ENCODE measurements at regions not wholly inside any gene's neighbourhood (a gene's known extent, or its start where the extent isn't known, plus 50 kb on each side); places are given as distances from the start of the nearest gene placed in this dataset.

- H3K4me3 Mint-ChIP-seq (ENCODE audit: low read depth) = no peak overlapping the region
- no peaks in the 10 kb centered on the region for H3K4me1 Mint-ChIP-seq (ENCODE audit: low read depth)
- H3K36me3 Mint-ChIP-seq (ENCODE audit: low read depth) = no peaks in the 10 kb centered on the region
- H3K27ac Mint-ChIP-seq = no peak overlapping the region
- no peaks in the 10 kb centered on the region for H3K27me3 Mint-ChIP-seq (ENCODE audit: low read depth)
- no peaks in the 10 kb centered on the region for H3K9me3 Mint-ChIP-seq
- DNase-seq (ENCODE audit: low spot score) = no peak
- intact Hi-C loops (cut with micrococcal nuclease) = no loop called here
Observed at GRCh38 chr4:180009316-180009715, 2233.9 kb upstream of the TENM3 start.

GRCh38 chr4:180028682-180029081 lies 2214.5 kb upstream of the TENM3 start:
- Mint-ChIP-seq H3K27me3 (ENCODE audit: low read depth) (no peaks in the 10 kb centered on the region), H3K9me3 (peaks cover 1% of the 10 kb centered on the region), H3K27ac (no peak overlapping the region), H3K4me3 (ENCODE audit: low read depth) (no peak overlapping the region), H3K36me3 (ENCODE audit: low read depth) (no peaks in the 10 kb centered on the region), H3K4me1 (ENCODE audit: low read depth) (no peaks in the 10 kb centered on the region)
- intact Hi-C loops (cut with micrococcal nuclease) = no loop called here
- no peak for DNase-seq (ENCODE audit: low spot score)

- intact Hi-C loops (cut with micrococcal nuclease) = no loop called here
- DNase-seq (ENCODE audit: low spot score) = no peak
- no peak overlapping the region for H3K27ac Mint-ChIP-seq
- no peak overlapping the region for H3K4me3 Mint-ChIP-seq (ENCODE audit: low read depth)
- no peaks in the 10 kb centered on the region for H3K36me3 Mint-ChIP-seq (ENCODE audit: low read depth)
- H3K9me3 Mint-ChIP-seq = peaks cover 5% of the 10 kb centered on the region
- no peaks in the 10 kb centered on the region for H3K27me3 Mint-ChIP-seq (ENCODE audit: low read depth)
- no peaks in the 10 kb centered on the region for H3K4me1 Mint-ChIP-seq (ENCODE audit: low read depth)
Observed at GRCh38 chr4:180031330-180031729, 2211.9 kb upstream of the TENM3 start.

GRCh38 chr4:180041576-180041975 lies 2201.6 kb upstream of the TENM3 start:
- Mint-ChIP-seq H3K27me3 (ENCODE audit: low read depth) (no peaks in the 10 kb centered on the region), H3K36me3 (ENCODE audit: low read depth) (no peaks in the 10 kb centered on the region), H3K4me3 (ENCODE audit: low read depth) (no peak overlapping the region), H3K27ac (no peak overlapping the region), H3K4me1 (ENCODE audit: low read depth) (no peaks in the 10 kb centered on the region), H3K9me3 (no peaks in the 10 kb centered on the region)
- no peak for DNase-seq (ENCODE audit: low spot score)
- intact Hi-C loops (cut with micrococcal nuclease) = no loop called here

GRCh38 chr4:180052629-180053028 lies 2190.6 kb upstream of the TENM3 start:
- H3K4me3 Mint-ChIP-seq (ENCODE audit: low read depth) = no peak overlapping the region
- H3K36me3 Mint-ChIP-seq (ENCODE audit: low read depth) = no peaks in the 10 kb centered on the region
- DNase-seq (ENCODE audit: low spot score) = no peak
- H3K27me3 Mint-ChIP-seq (ENCODE audit: low read depth) = peaks cover 18% of the 10 kb centered on the region
- no peaks in the 10 kb centered on the region for H3K9me3 Mint-ChIP-seq
- intact Hi-C loops (cut with micrococcal nuclease) = no loop called here
- no peak overlapping the region for H3K27ac Mint-ChIP-seq
- no peaks in the 10 kb centered on the region for H3K4me1 Mint-ChIP-seq (ENCODE audit: low read depth)

GRCh38 chr4:180054291-180054690 lies 2188.9 kb upstream of the TENM3 start:
- Mint-ChIP-seq H3K4me3 (ENCODE audit: low read depth) (no peak overlapping the region), H3K36me3 (ENCODE audit: low read depth) (no peaks in the 10 kb centered on the region), H3K4me1 (ENCODE audit: low read depth) (peaks cover 2% of the 10 kb centered on the region), H3K27me3 (ENCODE audit: low read depth) (peaks cover 21% of the 10 kb centered on the region), H3K27ac (no peak overlapping the region), H3K9me3 (no peaks in the 10 kb centered on the region)
- DNase-seq (ENCODE audit: low spot score) = no peak
- intact Hi-C loops (cut with micrococcal nuclease) = no loop called here

GRCh38 chr4:180057299-180057721 lies 2185.9 kb upstream of the TENM3 start:
- no peaks in the 10 kb centered on the region for H3K9me3 Mint-ChIP-seq
- DNase-seq (ENCODE audit: low spot score) = no peak
- peaks cover 36% of the 10 kb centered on the region for H3K27me3 Mint-ChIP-seq (ENCODE audit: low read depth)
- H3K4me3 Mint-ChIP-seq (ENCODE audit: low read depth) = no peak overlapping the region
- intact Hi-C loops (cut with micrococcal nuclease) = no loop called here
- H3K4me1 Mint-ChIP-seq (ENCODE audit: low read depth) = peaks cover 5% of the 10 kb centered on the region
- H3K36me3 Mint-ChIP-seq (ENCODE audit: low read depth) = no peaks in the 10 kb centered on the region
- H3K27ac Mint-ChIP-seq = no peak overlapping the region

GRCh38 chr4:180057891-180058671 lies 2185.1 kb upstream of the TENM3 start:
- no peaks in the 10 kb centered on the region for H3K36me3 Mint-ChIP-seq (ENCODE audit: low read depth)
- intact Hi-C loops (cut with micrococcal nuclease) = no loop called here
- no peak overlapping the region for H3K27ac Mint-ChIP-seq
- no peak overlapping the region for H3K4me3 Mint-ChIP-seq (ENCODE audit: low read depth)
- peaks cover 5% of the 10 kb centered on the region for H3K4me1 Mint-ChIP-seq (ENCODE audit: low read depth)
- peaks cover 36% of the 10 kb centered on the region for H3K27me3 Mint-ChIP-seq (ENCODE audit: low read depth)
- no peaks in the 10 kb centered on the region for H3K9me3 Mint-ChIP-seq
- DNase-seq (ENCODE audit: low spot score) = no peak

- DNase-seq (ENCODE audit: low spot score) = no peak
- no peak overlapping the region for H3K27ac Mint-ChIP-seq
- H3K4me1 Mint-ChIP-seq (ENCODE audit: low read depth) = peaks cover 5% of the 10 kb centered on the region
- H3K27me3 Mint-ChIP-seq (ENCODE audit: low read depth) = peaks cover 36% of the 10 kb centered on the region
- H3K9me3 Mint-ChIP-seq = no peaks in the 10 kb centered on the region
- H3K4me3 Mint-ChIP-seq (ENCODE audit: low read depth) = no peak overlapping the region
- H3K36me3 Mint-ChIP-seq (ENCODE audit: low read depth) = no peaks in the 10 kb centered on the region
- intact Hi-C loops (cut with micrococcal nuclease) = no loop called here
Observed at GRCh38 chr4:180058691-180059215, 2184.4 kb upstream of the TENM3 start.

- no peak for DNase-seq (ENCODE audit: low spot score)
- Mint-ChIP-seq H3K36me3 (ENCODE audit: low read depth) (no peaks in the 10 kb centered on the region), H3K4me3 (ENCODE audit: low read depth) (peak overlapping the region; percentile 37), H3K4me1 (ENCODE audit: low read depth) (peaks cover 5% of the 10 kb centered on the region), H3K27ac (no peak overlapping the region), H3K27me3 (ENCODE audit: low read depth) (peaks cover 36% of the 10 kb centered on the region), H3K9me3 (no peaks in the 10 kb centered on the region)
- intact Hi-C loops (cut with micrococcal nuclease) = no loop called here
Observed at GRCh38 chr4:180059216-180059881, 2183.9 kb upstream of the TENM3 start.

GRCh38 chr4:180060159-180060889 lies 2182.9 kb upstream of the TENM3 start:
- H3K4me3 Mint-ChIP-seq (ENCODE audit: low read depth) = no peak overlapping the region
- intact Hi-C loops (cut with micrococcal nuclease) = no loop called here
- DNase-seq (ENCODE audit: low spot score) = no peak
- peaks cover 5% of the 10 kb centered on the region for H3K4me1 Mint-ChIP-seq (ENCODE audit: low read depth)
- H3K9me3 Mint-ChIP-seq = no peaks in the 10 kb centered on the region
- peaks cover 36% of the 10 kb centered on the region for H3K27me3 Mint-ChIP-seq (ENCODE audit: low read depth)
- H3K36me3 Mint-ChIP-seq (ENCODE audit: low read depth) = no peaks in the 10 kb centered on the region
- H3K27ac Mint-ChIP-seq = no peak overlapping the region

- intact Hi-C loops (cut with micrococcal nuclease) = no loop called here
- no peaks in the 10 kb centered on the region for H3K9me3 Mint-ChIP-seq
- no peak for DNase-seq (ENCODE audit: low spot score)
- H3K4me3 Mint-ChIP-seq (ENCODE audit: low read depth) = no peak overlapping the region
- H3K4me1 Mint-ChIP-seq (ENCODE audit: low read depth) = no peaks in the 10 kb centered on the region
- H3K27me3 Mint-ChIP-seq (ENCODE audit: low read depth) = no peaks in the 10 kb centered on the region
- no peaks in the 10 kb centered on the region for H3K36me3 Mint-ChIP-seq (ENCODE audit: low read depth)
- no peak overlapping the region for H3K27ac Mint-ChIP-seq
Observed at GRCh38 chr4:180081072-180081471, 2162.1 kb upstream of the TENM3 start.

GRCh38 chr4:180084561-180084960 lies 2158.6 kb upstream of the TENM3 start:
- no peaks in the 10 kb centered on the region for H3K9me3 Mint-ChIP-seq
- intact Hi-C loops (cut with micrococcal nuclease) = no loop called here
- DNase-seq (ENCODE audit: low spot score) = no peak
- no peaks in the 10 kb centered on the region for H3K27me3 Mint-ChIP-seq (ENCODE audit: low read depth)
- no peak overlapping the region for H3K4me3 Mint-ChIP-seq (ENCODE audit: low read depth)
- no peaks in the 10 kb centered on the region for H3K4me1 Mint-ChIP-seq (ENCODE audit: low read depth)
- no peak overlapping the region for H3K27ac Mint-ChIP-seq
- H3K36me3 Mint-ChIP-seq (ENCODE audit: low read depth) = no peaks in the 10 kb centered on the region

All from activated T-helper 2 cell treated with anti-CD3 and anti-CD28 coated beads, Interferon-gamma antibody, Interleukin-2, Interleukin-4, amounts not matched to agents 10 μg/mL and 5 μg/mL and 100 μg/mL, durations not matched to agents 14 hours and 24 hours and 36 hours (primary cell).